Small intestine (tissue), 7 donors: ENCODE measurements at regions not wholly inside any gene's neighbourhood (a gene's known extent, or its start where the extent isn't known, plus 50 kb on each side); places are given as distances from the start of the nearest gene placed in this dataset.
"Not testable (repeated sequence)": the region's sequence is repeated elsewhere in the genome, so short reads cannot be mapped to it uniquely, and the experiment has no call there.

ENCODE experiments used
- DNase-seq, 2 donors: peaks; one replicate each; pipeline versions ENCODE4 v3.0.0 to v3.0.0-alpha.2; 2013
- FAIRE-seq: peaks from 2 replicates; lab custom pipeline; 2012; peaks lifted over from hg19 to GRCh38; lab: Jason Lieb, UNC
- H3K27ac ChIP-seq, 3 donors: one replicate each; pipeline ENCODE4 v1.5.1; 2013; ENCODE audit warnings: low read length in 2 of 3, mild to moderate bottlenecking in 2 of 3, control low read depth in 1 of 3, inconsistent platforms in 1 of 3, low read depth in 1 of 3, moderate library complexity in 1 of 3
- H3K27me3 ChIP-seq, 3 donors: one replicate each; pipeline ENCODE4 v1.6.1; 2013; ENCODE audit warnings: low read length in 3 of 3, inconsistent platforms in 1 of 3; ENCODE audit not compliant: control insufficient read depth in 3 of 3, insufficient read depth in 3 of 3
- H3K36me3 ChIP-seq, 3 donors: one replicate each; pipeline ENCODE4 v1.6.1; 2013; ENCODE audit warnings: low read length in 3 of 3, inconsistent platforms in 1 of 3, low read depth in 1 of 3, mild to moderate bottlenecking in 1 of 3, moderate library complexity in 1 of 3; ENCODE audit not compliant: control insufficient read depth in 3 of 3, insufficient read depth in 2 of 3
- H3K4me1 ChIP-seq, 3 donors: one replicate each; pipeline ENCODE4 v1.6.1; 2013; ENCODE audit warnings: low read length in 2 of 3, inconsistent platforms in 1 of 3, low read depth in 1 of 3, mild to moderate bottlenecking in 1 of 3, moderate library complexity in 1 of 3; ENCODE audit not compliant: control insufficient read depth in 3 of 3, insufficient read depth in 2 of 3
- H3K4me3 ChIP-seq, 3 donors: one replicate each; pipeline ENCODE4 v1.5.1; 2013; ENCODE audit warnings: low read length in 3 of 3, control low read depth in 1 of 3, inconsistent platforms in 1 of 3, low read depth in 1 of 3, mild to moderate bottlenecking in 1 of 3, moderate library complexity in 1 of 3
- H3K9me3 ChIP-seq, 2 donors: one replicate each; pipeline ENCODE4 v1.6.1; 2013; ENCODE audit warnings: low read depth in 1 of 2, low read length in 1 of 2; ENCODE audit not compliant: control insufficient read depth in 2 of 2, insufficient read depth in 1 of 2
- WGBS, 3 donors: extraction: QIAGEN DNeasy Blood & Tissue Kit; methylation state at CpG; one replicate each; pipeline ENCODE4 v1.1.7; 2013; 5-methylcytosine and 5-hydroxymethylcytosine counted together
- donor health status: healthy with polysubstance abuse.
- donor health status: control.
- donor health status: control.
- donor health status: Bipolar disorder and iron deficiency.
- donor health status: healthy.

DNA sequence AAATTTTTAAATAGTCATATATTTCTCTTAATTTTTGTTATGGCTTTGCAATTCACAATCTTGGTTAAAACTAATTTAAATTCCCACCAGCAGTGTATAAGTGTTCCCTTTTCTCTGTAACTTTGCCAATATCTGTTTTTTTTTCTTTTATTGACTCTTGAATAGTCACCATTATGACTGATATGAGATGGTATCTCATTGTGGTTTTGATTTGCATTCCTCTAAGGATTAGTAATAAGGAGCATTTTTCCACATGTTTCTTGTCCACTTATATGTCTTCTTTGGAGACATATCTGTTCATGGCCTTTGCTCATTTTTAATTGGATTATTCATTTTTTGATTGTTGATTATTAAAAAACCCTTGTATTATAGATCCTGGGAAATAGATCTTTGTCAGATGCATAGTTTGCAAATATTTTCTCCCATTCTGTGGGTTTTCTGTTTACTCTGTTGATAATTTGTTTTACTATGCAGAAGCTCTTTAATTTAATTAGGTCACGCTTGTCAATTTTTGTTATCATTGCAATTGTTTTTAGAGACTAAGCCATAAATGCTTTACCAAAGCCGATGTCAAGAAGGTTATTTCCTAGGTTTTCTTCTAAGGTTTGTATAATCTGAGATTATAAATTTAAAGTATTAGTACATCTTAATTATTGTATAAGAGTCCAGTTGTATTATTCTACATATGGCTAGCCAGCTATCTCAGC, 610.9 kb downstream of the CHSY3 start:
- H3K4me1 ChIP-seq: no peaks in the 10 kb centered on the region
- no peaks in the 10 kb centered on the region for H3K9me3 ChIP-seq
- no peaks in the 10 kb centered on the region for H3K27me3 ChIP-seq
- no peaks in the 10 kb centered on the region for H3K36me3 ChIP-seq
- no peak for DNase-seq
- H3K27ac ChIP-seq: no peak overlapping the region
- 78 to 89% (median 87%) methylated on average over 2 of the region's 2 CpGs for WGBS, 3 donors
- H3K4me3 ChIP-seq: no peak overlapping the region
- no peak for FAIRE-seq

DNA sequence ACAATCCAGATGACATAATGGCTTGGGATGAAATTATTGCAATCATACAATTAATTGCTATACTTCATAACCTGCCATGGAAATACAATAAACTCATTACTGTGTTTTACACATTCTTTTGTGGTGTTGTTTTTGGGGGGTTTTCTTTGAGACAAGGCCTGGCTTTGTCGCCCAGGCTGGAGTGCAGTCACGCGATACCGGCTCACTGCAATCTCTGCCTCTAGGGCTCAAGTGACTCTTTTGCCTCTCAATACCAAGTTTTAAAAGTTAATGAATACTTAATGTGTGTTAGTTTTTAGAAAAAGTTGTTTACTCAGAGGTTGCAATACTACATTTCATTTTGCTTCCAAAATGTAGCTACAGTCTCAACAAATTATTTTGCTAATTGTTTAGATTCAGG, 598.4 kb downstream of the CHSY3 start:
- WGBS, 3 donors: 89 to 98% (median 90%) methylated on average over 4 of the region's 4 CpGs
- H3K9me3 ChIP-seq: no peaks in the 10 kb centered on the region
- H3K4me3 ChIP-seq: no peak overlapping the region
- no peak overlapping the region for H3K27ac ChIP-seq
- DNase-seq (no peak), FAIRE-seq (no peak)
- H3K4me1 ChIP-seq: no peaks in the 10 kb centered on the region
- H3K27me3 ChIP-seq: no peaks in the 10 kb centered on the region
- H3K36me3 ChIP-seq: no peaks in the 10 kb centered on the region

DNA sequence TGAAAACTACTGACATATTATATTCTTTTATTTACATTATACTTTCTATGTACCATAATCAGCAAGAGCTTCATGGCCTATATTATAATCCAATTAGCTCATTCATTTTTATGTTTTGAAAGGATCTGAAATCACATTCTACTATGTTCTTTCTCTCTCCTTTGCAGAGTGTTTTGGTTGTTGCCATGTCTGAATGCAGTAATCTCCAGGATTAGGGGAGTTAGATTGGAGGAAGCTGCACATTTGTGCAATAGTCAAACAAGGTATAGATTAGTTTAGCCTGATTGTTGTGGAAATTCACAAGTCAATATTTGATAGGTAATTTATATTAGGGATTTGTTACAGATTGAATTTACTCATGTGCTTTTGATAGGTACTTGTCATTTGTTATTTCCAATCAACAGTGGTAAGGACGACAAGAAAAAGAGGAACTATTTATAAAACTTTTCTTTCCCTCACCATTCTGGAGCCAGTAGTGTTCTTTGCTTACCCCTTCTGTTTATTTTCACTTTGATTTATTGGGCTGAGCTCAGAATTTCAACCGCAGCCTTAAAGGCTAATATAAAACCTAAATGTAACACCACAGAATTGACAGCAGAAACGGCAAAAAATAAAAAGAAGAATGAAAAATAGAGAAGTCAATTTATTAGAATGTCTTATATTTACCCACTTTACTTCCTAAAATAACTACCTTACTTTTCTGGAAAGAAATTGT, 597.0 kb downstream of the CHSY3 start:
- no peaks in the 10 kb centered on the region for H3K36me3 ChIP-seq
- WGBS, 3 donors: 15 to 34% (median 29%) methylated on average over 3 of the region's 3 CpGs
- H3K4me3 ChIP-seq: no peak overlapping the region
- no peak for DNase-seq
- no peaks in the 10 kb centered on the region for H3K4me1 ChIP-seq
- H3K9me3 ChIP-seq: no peaks in the 10 kb centered on the region
- H3K27me3 ChIP-seq: no peaks in the 10 kb centered on the region
- FAIRE-seq: no peak
- no peak overlapping the region for H3K27ac ChIP-seq

DNA sequence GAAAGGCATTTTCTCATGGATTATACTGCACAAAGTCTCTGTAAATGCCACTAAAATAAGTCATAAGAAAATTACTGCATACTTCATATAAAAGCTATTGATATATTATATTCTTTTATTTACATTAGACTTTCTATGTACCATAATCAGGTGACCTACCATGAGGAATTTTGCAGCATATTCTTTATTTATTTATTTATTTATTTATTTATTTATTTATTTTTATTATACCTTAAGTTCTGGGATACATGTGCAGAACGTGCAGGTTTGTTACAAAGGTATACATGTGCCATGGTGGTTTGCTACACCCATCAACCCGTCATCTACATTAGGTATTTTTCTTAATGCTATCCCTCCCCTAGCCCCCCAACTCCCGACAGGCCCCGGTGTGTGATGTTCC, 596.2 kb downstream of the CHSY3 start:
- 89 to 92% (median 89%) methylated on average over 4 of the region's 4 CpGs for WGBS, 3 donors

DNA sequence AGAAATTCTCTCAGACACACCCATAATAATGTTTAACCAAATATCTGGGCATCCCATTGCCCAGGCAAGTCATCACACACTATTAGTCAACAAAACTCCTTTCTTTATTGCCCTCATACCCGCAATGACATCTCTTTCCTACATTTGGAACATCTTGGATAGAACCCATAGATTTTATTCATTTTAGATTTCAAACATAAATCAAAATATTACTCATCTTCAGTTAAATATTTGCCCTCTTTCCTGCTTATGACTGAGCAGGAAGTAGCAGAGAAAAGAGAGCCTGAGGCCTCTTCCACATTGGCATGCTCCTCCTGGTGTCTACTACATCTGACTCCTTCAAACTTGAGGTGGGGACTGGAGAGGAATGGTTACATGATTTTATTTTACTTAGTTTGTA, 592.0 kb downstream of the CHSY3 start:
- Histone ChIP-seq H3K27me3 (no peaks in the 10 kb centered on the region), H3K36me3 (no peaks in the 10 kb centered on the region), H3K9me3 (peaks cover 0 to 5% of the 10 kb centered on the region in 2 donors), H3K4me1 (no peaks in the 10 kb centered on the region), H3K4me3 (no peak overlapping the region), H3K27ac (no peak overlapping the region)
- 70 to 83% (median 81%) methylated on average over 1 of the region's 1 CpG for WGBS, 3 donors
- FAIRE-seq (no peak), DNase-seq (no peak)

More for the DNA sequence above, 596.2 kb downstream of the CHSY3 start:
- H3K4me1 ChIP-seq, H3K36me3 ChIP-seq, H3K27me3 ChIP-seq, H3K27ac ChIP-seq, DNase-seq, H3K9me3 ChIP-seq, H3K4me3 ChIP-seq, FAIRE-seq: not testable (repeated sequence)

DNA sequence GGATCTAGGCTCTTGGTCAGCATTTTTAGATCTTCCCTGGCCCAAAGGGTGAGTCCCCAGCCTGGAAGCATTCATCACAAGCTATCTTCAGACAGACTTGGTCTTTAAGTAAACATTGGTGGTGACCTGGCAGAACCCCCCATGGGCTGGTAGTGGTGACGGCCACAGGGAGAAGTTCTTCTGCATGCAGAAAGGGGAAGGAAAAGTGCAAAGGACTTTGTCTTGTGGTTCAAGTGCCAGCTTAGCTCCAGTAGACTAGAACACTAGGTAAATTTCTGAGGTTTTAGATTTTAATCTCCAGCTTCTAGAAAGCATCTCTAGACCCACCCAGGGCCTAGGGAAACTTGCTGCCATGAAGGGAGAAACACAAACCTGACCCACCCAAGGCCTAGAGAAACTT, 584.0 kb downstream of the CHSY3 start:
- no peaks in the 10 kb centered on the region for H3K36me3 ChIP-seq
- peaks cover 0 to 5% of the 10 kb centered on the region in 2 donors for H3K9me3 ChIP-seq
- no peak overlapping the region for H3K27ac ChIP-seq
- FAIRE-seq: no peak
- WGBS, 3 donors: 64 to 84% (median 80%) methylated on average over 1 of the region's 1 CpG
- H3K27me3 ChIP-seq: no peaks in the 10 kb centered on the region
- H3K4me3 ChIP-seq: no peak overlapping the region
- H3K4me1 ChIP-seq: no peaks in the 10 kb centered on the region
- DNase-seq: no peak

DNA sequence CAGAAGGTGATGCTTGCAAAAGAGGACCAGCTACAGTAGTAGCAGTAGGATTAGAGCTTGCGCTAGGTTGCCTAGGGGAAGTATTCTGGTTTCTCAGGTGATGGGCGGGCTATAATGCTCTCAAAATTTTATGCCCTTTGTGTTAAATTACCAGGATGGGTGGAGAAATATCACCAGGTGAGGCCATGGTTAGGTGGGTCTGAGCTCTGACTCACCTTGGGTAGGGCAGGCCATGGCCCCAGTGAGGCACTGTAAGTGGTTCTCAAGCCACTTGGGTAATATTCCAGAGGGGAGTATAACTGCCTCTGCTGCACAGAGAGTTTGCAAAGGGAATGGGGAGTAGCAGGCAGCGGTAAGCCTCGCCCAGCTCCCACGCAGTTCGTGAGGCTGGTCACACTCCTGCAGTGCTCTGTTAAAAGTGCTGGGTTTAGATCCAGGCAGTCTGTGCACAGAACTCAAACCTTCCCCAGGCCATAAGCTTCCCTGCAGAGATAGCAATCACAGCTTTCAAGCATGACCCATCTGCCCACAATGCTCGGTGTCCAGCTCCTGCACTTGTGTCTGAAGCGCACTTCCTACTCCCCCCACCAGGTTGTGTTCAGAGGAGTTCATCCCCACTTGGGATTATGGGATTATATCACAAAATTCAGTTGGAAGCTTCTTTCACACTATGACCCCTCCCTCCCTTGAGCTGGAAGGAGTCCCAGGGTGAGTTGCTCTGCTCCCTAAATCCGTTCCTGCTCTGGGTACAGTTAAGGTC, 575.0 kb downstream of the CHSY3 start:
- DNase-seq: no peak
- no peak overlapping the region for H3K27ac ChIP-seq
- no peaks in the 10 kb centered on the region for H3K27me3 ChIP-seq
- no peak overlapping the region for H3K4me3 ChIP-seq
- no peak for FAIRE-seq
- 83 to 88% (median 86%) methylated on average over 9 of the region's 9 CpGs for WGBS, 3 donors
- no peaks in the 10 kb centered on the region for H3K36me3 ChIP-seq
- no peaks in the 10 kb centered on the region for H3K4me1 ChIP-seq
- H3K9me3 ChIP-seq: peaks cover 0 to 16% of the 10 kb centered on the region in 2 donors

DNA sequence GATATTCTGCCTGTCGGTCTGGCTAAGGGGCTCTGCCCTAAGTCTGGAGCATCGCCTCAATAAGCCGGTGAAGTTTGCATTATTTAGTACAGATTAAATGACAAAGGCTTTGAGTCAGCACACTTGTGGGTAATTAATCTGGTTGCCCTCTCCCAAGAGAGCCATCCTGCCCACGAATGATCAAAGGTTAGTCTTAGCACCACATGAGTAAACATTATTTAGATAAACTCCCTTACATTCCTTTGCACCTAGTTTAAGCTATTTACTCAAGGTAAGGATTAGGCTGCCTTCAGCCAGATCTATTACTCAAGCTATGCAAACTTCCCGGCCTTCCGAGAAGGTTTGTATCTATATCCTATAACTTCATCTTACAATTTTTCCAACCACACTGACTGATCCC, 572.1 kb downstream of the CHSY3 start:
- Histone ChIP-seq H3K4me1 (no peaks in the 10 kb centered on the region), H3K27me3 (no peaks in the 10 kb centered on the region), H3K9me3 (peaks cover 0 to 16% of the 10 kb centered on the region in 2 donors), H3K4me3 (no peak overlapping the region), H3K36me3 (no peaks in the 10 kb centered on the region), H3K27ac (no peak overlapping the region)
- FAIRE-seq (no peak), DNase-seq (no peak)
- WGBS, 3 donors: 54 to 77% (median 70%) methylated on average over 6 of the region's 6 CpGs
